MM.1S (cell line): ENCODE measurements at regions not wholly inside any gene's neighbourhood (a gene's known extent, or its start where the extent isn't known, plus 50 kb on each side); places are given as distances from the start of the nearest gene placed in this dataset.

Source experiments
- EZH2 ChIP-seq: fragments of 300-600 bp; sonication (generic); optimal IDR thresholded peaks from 2 replicates; pipeline ENCODE3; 2017; ENCODE audit warnings: low read depth, mild to moderate bottlenecking, antibody characterized with exemption, low read length, mixed read lengths
- EZH2phosphoT487 ChIP-seq: fragments of 300-600 bp; sonication (generic); IDR thresholded peaks from 2 replicates; pipeline ENCODE4 v1.6.1; 2018; ENCODE audit warnings: antibody characterized with exemption, low read length
- TF ChIP-seq, protein P1 (sequence below): fragments of 300-600 bp; sonication (generic); IDR thresholded peaks from 2 replicates; pipeline ENCODE4 v1.5.1; 2016; ENCODE audit warnings: antibody characterized with exemption, low read length, mixed read lengths

DNA sequence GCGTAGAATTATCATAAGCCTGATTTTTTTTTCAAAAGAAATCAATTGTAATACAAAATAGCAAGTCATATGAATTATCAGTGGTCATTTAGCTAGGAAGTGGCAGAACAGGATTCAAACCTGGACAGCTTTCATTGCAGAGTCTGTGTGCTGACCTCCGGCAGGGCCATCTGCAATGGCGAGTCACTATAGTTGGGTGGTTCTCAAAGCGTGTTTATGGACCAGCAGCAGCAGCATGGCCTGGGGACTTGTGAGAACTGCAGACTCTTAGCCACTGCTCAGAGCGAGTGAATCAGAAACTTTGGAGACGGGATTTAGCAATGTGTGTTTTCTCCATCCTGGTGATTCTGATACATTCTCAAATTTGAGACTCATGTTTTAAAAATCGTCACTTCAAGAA lies 202.3 kb upstream of the SUCLG2 start:
- TF ChIP-seq, protein P1, sequence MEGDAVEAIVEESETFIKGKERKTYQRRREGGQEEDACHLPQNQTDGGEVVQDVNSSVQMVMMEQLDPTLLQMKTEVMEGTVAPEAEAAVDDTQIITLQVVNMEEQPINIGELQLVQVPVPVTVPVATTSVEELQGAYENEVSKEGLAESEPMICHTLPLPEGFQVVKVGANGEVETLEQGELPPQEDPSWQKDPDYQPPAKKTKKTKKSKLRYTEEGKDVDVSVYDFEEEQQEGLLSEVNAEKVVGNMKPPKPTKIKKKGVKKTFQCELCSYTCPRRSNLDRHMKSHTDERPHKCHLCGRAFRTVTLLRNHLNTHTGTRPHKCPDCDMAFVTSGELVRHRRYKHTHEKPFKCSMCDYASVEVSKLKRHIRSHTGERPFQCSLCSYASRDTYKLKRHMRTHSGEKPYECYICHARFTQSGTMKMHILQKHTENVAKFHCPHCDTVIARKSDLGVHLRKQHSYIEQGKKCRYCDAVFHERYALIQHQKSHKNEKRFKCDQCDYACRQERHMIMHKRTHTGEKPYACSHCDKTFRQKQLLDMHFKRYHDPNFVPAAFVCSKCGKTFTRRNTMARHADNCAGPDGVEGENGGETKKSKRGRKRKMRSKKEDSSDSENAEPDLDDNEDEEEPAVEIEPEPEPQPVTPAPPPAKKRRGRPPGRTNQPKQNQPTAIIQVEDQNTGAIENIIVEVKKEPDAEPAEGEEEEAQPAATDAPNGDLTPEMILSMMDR: no peak
- TF ChIP-seq EZH2 (no peak), EZH2phosphoT487 (no peak)
